ENCODE measurements at regions not wholly inside any gene's neighbourhood (a gene's known extent, or its start where the extent isn't known, plus 50 kb on each side); places are given as distances from the start of the nearest gene placed in this dataset.

DNA sequence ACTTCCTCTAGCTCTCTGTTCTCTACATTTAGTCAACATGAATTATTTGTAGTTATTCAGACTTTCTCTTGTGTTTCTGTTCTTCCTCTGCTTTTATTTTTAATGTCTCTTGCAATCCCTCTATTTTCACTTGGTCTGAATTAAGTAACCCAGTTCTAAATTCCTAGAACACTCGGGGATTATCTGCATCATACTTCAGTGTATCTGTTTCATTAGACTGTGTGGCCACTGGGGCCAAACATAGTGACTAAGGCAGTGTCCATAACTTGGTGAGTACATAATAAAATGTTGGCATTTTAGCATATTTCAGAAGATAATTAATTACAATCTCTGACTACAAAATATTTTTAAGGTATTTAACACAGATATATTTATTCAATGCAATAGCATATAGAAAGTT is 1087.2 kb upstream of the B3GALT2 start:
- TF ChIP-seq SIN3A (IDR thresholded peaks at IDR 0.05; ENCODE audit: borderline replicate concordance, insufficient read depth, low read length) (no peak), POLR2AphosphoS5 (IDR thresholded peaks at IDR 0.05; ENCODE audit: low read depth, low read length) (no peak), TAF1 (IDR thresholded peaks at IDR 0.05; ENCODE audit: borderline replicate concordance, insufficient read depth, low read length) (no peak)
